ENCODE measurements at regions not wholly inside any gene's neighbourhood (a gene's known extent, or its start where the extent isn't known, plus 50 kb on each side); places are given as distances from the start of the nearest gene placed in this dataset.
A peak's percentile ranks its signal among the peaks of the same experiment; 100 is the strongest.

DNA sequence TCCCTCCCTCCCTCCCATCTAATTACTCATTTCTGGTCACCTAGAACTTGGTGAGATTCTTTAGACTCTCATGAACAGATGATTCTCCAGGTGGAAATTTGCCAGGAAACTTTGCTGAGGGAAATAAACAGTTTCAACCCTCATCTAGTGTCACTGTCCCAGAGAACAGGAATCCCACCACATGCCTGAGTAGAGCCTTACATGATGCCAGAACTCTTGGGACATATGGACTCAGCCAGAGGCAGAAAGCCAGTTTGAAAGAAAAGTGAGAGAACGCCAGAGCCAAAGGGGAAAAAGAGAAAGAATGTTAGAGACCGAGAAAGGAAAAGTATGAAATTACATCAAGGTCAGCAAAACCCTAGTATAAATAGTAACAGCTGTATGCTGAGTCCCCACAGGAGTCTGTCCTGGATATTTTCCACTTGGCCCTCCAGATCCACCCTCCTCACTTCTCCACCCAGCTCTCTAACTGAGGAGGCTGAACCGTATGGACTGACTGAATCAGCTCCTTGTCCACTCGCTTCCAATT lies 127.5 kb upstream of the COL21A1 start:
- DNase-seq = peak in 1 of 2 donors; percentile 83
- intact Hi-C loops (cut with DNase I; ENCODE audit: low total_unique reads) = no loop called here
- peak overlapping the region; percentile 3 to 84 (median 66) for H3K27ac ChIP-seq
- no peak overlapping the region for H3K4me3 ChIP-seq
- TF ChIP-seq, protein P1, sequence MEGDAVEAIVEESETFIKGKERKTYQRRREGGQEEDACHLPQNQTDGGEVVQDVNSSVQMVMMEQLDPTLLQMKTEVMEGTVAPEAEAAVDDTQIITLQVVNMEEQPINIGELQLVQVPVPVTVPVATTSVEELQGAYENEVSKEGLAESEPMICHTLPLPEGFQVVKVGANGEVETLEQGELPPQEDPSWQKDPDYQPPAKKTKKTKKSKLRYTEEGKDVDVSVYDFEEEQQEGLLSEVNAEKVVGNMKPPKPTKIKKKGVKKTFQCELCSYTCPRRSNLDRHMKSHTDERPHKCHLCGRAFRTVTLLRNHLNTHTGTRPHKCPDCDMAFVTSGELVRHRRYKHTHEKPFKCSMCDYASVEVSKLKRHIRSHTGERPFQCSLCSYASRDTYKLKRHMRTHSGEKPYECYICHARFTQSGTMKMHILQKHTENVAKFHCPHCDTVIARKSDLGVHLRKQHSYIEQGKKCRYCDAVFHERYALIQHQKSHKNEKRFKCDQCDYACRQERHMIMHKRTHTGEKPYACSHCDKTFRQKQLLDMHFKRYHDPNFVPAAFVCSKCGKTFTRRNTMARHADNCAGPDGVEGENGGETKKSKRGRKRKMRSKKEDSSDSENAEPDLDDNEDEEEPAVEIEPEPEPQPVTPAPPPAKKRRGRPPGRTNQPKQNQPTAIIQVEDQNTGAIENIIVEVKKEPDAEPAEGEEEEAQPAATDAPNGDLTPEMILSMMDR (IDR thresholded peaks at IDR 0.05) = no peak
- peak in 1 of 3 donors; percentile 47 for TF ChIP-seq POLR2AphosphoS5 (IDR thresholded peaks at IDR 0.05)
- TF ChIP-seq POLR2A (IDR thresholded peaks at IDR 0.05) = no peak
- no peak for TF ChIP-seq EP300 (IDR thresholded peaks at IDR 0.05)
- H3K4me1 ChIP-seq = peaks cover 15 to 43% (median 30%) of the 10 kb centered on the region in 4 donors
- no peaks in the 10 kb centered on the region for H3K27me3 ChIP-seq
- H3K9me3 ChIP-seq = no peaks in the 10 kb centered on the region
- WGBS, 5 donors = 49 to 81% (median 72%) methylated on average over 4 of the region's 4 CpGs
- no peaks in the 10 kb centered on the region for H3K36me3 ChIP-seq

DNA sequence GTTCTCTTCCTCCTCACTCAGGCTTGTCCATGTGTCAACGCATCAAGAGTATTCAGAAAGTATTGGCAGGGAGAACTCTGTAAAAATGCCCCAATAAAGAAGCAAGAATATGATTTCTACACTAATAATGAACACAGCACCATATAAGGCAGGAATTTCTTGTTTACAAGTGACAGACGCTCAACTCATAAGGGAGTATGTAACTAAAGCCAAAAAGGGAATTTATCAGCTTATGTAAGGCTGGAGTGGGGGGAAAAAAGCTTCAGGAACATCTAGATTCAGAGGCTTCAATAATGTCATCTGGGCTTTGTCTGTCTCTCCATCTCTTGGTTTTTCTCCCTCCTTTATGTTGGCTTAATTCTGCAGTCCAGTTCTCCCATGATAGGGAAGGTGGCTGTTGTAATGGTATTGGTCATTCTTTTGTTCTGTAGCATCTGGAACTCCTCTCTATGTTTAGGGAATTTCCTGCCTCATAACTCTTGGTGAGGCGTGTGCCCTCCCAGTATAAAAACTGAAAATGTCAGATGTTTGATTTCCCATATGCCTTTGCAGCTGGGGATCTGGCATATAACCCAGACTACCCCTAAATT lies 125.1 kb upstream of the COL21A1 start:
- WGBS, 5 donors = 58 to 78% (median 71%) methylated on average over 3 of the region's 3 CpGs
- intact Hi-C loops (cut with DNase I; ENCODE audit: low total_unique reads) = no loop called here

DNA sequence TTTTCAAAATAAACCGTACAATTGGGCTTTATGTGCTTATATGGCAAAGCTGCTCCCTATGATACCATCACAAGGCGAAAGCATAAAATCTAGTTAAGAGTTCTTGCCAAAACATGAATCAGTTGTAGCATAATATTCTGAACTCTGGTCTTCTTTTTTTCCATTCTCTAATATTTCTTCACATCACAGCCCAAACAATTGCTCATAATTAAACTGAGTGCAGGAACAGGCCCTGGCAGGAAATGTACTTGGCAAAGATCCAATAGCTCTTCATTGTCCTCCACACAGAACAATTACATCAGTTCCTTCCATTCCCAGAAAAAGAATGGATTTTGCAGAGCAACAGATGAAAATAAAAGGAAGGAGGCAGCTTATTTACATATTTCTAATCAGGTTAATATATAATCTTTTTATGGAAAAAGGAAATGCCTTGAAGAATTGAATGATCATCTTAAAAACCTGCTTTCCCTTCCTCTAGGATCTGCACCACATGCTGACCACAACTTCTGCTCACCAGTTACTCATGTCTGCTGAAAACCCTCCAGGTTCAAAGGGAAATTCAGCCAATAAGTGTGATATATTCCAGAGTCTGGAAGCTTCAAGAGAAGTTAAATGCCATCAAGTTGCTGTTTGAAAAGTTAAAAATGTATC lies 123.3 kb upstream of the COL21A1 start:
- H3K4me1 ChIP-seq = peaks cover 15 to 53% (median 38%) of the 10 kb centered on the region in 4 donors
- H3K27me3 ChIP-seq = no peaks in the 10 kb centered on the region
- no peaks in the 10 kb centered on the region for H3K9me3 ChIP-seq
- DNase-seq = peak in 1 of 2 donors; percentile 92
- H3K36me3 ChIP-seq = no peaks in the 10 kb centered on the region
- 37 to 61% (median 50%) methylated on average over 2 of the region's 2 CpGs for WGBS, 5 donors
- intact Hi-C loops (cut with DNase I; ENCODE audit: low total_unique reads) = no loop called here
- no peak overlapping the region for H3K4me3 ChIP-seq
- peak overlapping the region in 4 of 5 donors; percentile 63 to 84 (median 82) for H3K27ac ChIP-seq
- TF ChIP-seq POLR2AphosphoS5 (IDR thresholded peaks at IDR 0.05) (peak in 2 of 3 donors; percentile 39 to 57), EP300 (IDR thresholded peaks at IDR 0.05) (no peak)

More for the DNA sequence above, 125.1 kb upstream of the COL21A1 start:
- Histone ChIP-seq H3K36me3 (no peaks in the 10 kb centered on the region), H3K27me3 (no peaks in the 10 kb centered on the region), H3K9me3 (no peaks in the 10 kb centered on the region), H3K27ac (peak overlapping the region in 4 of 5 donors; percentile 63 to 84 (median 82)), H3K4me3 (no peak overlapping the region), H3K4me1 (peaks cover 15 to 48% (median 33%) of the 10 kb centered on the region in 4 donors)
- DNase-seq = peak in 1 of 2 donors; percentile 51
- TF ChIP-seq, protein P1 (IDR thresholded peaks at IDR 0.05) = no peak
- TF ChIP-seq EP300 (IDR thresholded peaks at IDR 0.05) = no peak
- no peak for TF ChIP-seq POLR2A (IDR thresholded peaks at IDR 0.05)
- no peak for TF ChIP-seq POLR2AphosphoS5 (IDR thresholded peaks at IDR 0.05)

DNA sequence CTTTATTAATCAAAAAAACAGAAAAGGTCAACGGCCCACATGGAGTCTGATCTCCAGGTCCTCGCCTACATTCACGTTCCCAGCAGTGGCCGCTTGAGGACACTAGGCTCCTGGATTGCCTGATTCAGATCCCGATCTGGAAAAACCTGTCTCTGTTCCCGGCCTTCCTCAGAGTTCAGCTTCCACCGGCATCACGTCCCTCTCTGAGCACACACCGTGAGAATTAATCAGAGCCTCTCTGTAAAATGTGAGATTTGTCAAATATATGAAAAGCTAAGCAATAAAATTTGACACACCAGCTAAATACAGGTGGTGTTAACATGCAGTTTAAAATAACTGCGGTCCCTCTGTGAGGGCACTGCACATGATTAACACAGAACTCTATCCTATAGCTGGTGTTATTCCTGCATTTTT lies 122.8 kb upstream of the COL21A1 start:
- TF ChIP-seq, protein P1 (IDR thresholded peaks at IDR 0.05) = peak in 5 of 7 experiments; percentile 46 to 57 (median 55)
- TF ChIP-seq POLR2A (IDR thresholded peaks at IDR 0.05) (no peak), POLR2AphosphoS5 (IDR thresholded peaks at IDR 0.05) (peak in 1 of 3 donors; percentile 7), EP300 (IDR thresholded peaks at IDR 0.05) (no peak)
- Histone ChIP-seq H3K27ac (peak overlapping the region; percentile 10 to 84 (median 82)), H3K9me3 (no peaks in the 10 kb centered on the region), H3K4me3 (no peak overlapping the region), H3K4me1 (peaks cover 15 to 50% (median 37%) of the 10 kb centered on the region in 4 donors), H3K36me3 (no peaks in the 10 kb centered on the region), H3K27me3 (no peaks in the 10 kb centered on the region)
- 26 to 36% (median 29%) methylated on average over 10 of the region's 10 CpGs for WGBS, 5 donors
- intact Hi-C loops (cut with DNase I; ENCODE audit: low total_unique reads) = no loop called here
- DNase-seq = peak; percentile 74 to 88

Data from stomach (tissue), 8 donors.